ENCODE measurements at regions not wholly inside any gene's neighbourhood (a gene's known extent, or its start where the extent isn't known, plus 50 kb on each side); places are given as distances from the start of the nearest gene placed in this dataset.

DNA sequence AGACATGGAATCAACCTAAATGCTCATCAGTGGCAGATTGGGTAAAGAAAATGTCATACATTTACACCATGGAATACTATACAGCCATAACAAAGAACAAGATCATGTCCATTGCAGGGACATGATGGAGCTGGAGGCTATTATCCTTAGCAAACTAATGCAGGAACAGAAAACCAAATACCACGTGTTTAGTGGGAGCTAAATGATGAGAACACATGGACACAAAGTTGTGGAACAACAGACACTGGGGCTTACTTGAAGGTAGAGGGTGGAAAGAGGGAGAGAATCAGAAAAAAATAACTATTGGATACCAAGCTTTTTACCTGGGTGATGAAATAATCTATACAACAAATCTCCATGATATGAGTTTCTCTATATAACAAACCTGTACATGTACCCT, 701.3 kb downstream of the TBC1D32 start:
- no peak for TF ChIP-seq POLR2A (IDR thresholded peaks at IDR 0.05)
- TF ChIP-seq, protein P1, sequence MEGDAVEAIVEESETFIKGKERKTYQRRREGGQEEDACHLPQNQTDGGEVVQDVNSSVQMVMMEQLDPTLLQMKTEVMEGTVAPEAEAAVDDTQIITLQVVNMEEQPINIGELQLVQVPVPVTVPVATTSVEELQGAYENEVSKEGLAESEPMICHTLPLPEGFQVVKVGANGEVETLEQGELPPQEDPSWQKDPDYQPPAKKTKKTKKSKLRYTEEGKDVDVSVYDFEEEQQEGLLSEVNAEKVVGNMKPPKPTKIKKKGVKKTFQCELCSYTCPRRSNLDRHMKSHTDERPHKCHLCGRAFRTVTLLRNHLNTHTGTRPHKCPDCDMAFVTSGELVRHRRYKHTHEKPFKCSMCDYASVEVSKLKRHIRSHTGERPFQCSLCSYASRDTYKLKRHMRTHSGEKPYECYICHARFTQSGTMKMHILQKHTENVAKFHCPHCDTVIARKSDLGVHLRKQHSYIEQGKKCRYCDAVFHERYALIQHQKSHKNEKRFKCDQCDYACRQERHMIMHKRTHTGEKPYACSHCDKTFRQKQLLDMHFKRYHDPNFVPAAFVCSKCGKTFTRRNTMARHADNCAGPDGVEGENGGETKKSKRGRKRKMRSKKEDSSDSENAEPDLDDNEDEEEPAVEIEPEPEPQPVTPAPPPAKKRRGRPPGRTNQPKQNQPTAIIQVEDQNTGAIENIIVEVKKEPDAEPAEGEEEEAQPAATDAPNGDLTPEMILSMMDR (IDR thresholded peaks at IDR 0.05), result no peak
- DNase-seq, result no peak
- Histone ChIP-seq H3K4me3 (no peak overlapping the region), H3K27me3 (no peaks in the 10 kb centered on the region), H3K9me3 (no peaks in the 10 kb centered on the region), H3K4me1 (no peaks in the 10 kb centered on the region), H3K27ac (no peak overlapping the region), H3K36me3 (no peaks in the 10 kb centered on the region)

DNA sequence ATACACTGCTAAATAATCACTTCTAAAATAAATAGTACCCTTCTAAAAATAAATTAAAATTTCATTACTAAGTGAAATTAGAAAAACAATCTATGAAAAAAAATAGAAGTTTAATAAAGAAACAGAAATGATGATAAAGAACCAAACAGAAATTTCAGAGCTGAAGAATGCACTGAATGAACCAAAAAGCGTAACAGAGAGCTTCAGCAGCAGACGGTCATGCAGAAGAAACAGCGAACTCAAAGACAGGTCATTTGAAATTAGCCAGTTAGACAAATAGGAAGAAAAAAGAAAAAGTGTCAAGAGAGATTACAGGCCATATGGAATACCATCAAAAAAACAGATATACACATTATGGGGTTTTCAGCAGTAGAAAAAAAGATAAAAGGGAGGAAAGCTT, 706.7 kb downstream of the TBC1D32 start:
- no peak for DNase-seq
- TF ChIP-seq, protein P1 (IDR thresholded peaks at IDR 0.05), result no peak
- TF ChIP-seq POLR2A (IDR thresholded peaks at IDR 0.05), result no peak
- H3K27ac ChIP-seq, result no peak overlapping the region
- no peaks in the 10 kb centered on the region for H3K4me1 ChIP-seq
- no peak overlapping the region for H3K4me3 ChIP-seq
- no peaks in the 10 kb centered on the region for H3K27me3 ChIP-seq
- H3K9me3 ChIP-seq, result no peaks in the 10 kb centered on the region
- no peaks in the 10 kb centered on the region for H3K36me3 ChIP-seq

GRCh38 chr6:120622127-120622631, 712.1 kb downstream of the TBC1D32 start:
- H3K4me3 ChIP-seq, result no peak overlapping the region
- no peak for TF ChIP-seq POLR2A (IDR thresholded peaks at IDR 0.05)
- TF ChIP-seq, protein P1 (IDR thresholded peaks at IDR 0.05), result no peak

GRCh38 chr6:120620900-120621299, 713.4 kb downstream of the TBC1D32 start:
- Histone ChIP-seq H3K4me3 (no peak overlapping the region), H3K9me3 (no peaks in the 10 kb centered on the region), H3K36me3 (no peaks in the 10 kb centered on the region), H3K4me1 (no peaks in the 10 kb centered on the region), H3K27ac (no peak overlapping the region), H3K27me3 (no peaks in the 10 kb centered on the region)
- DNase-seq, result no peak
- TF ChIP-seq POLR2A (IDR thresholded peaks at IDR 0.05), result no peak
- TF ChIP-seq, protein P1 (IDR thresholded peaks at IDR 0.05), result no peak

More at GRCh38 chr6:120622127-120622631, 712.1 kb downstream of the TBC1D32 start:
- H3K4me1 ChIP-seq, result no peaks in the 10 kb centered on the region
- DNase-seq, result no peak
- H3K9me3 ChIP-seq, result no peaks in the 10 kb centered on the region
- H3K27me3 ChIP-seq, result no peaks in the 10 kb centered on the region
- H3K27ac ChIP-seq, result no peak overlapping the region
- H3K36me3 ChIP-seq, result no peaks in the 10 kb centered on the region

DNA sequence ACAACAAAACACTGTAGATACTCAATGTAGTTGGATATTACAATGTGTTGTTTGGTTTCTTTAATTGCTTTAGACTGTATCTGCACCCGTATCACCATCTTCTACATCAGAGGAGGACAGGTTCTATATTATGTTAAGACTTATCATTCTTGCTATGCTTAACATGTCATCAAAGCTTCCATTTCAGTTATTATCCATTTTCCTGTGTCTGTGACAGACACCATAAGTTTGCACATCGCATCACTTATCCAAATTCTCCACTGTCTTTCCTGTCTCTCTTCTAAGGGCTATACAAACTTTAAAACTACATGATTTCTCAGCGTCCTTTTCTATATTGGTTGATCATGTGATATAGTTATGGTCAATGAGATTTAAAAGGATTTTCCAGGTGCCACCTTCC, 719.0 kb downstream of the TBC1D32 start:
- TF ChIP-seq POLR2A (IDR thresholded peaks at IDR 0.05), result no peak
- TF ChIP-seq, protein P1 (IDR thresholded peaks at IDR 0.05), result no peak
- Histone ChIP-seq H3K27me3 (no peaks in the 10 kb centered on the region), H3K27ac (no peak overlapping the region), H3K36me3 (no peaks in the 10 kb centered on the region), H3K9me3 (no peaks in the 10 kb centered on the region), H3K4me1 (no peaks in the 10 kb centered on the region), H3K4me3 (no peak overlapping the region)
- no peak for DNase-seq

GRCh38 chr6:120614723-120615122, 719.6 kb downstream of the TBC1D32 start:
- Histone ChIP-seq H3K4me1 (no peaks in the 10 kb centered on the region), H3K27ac (no peak overlapping the region), H3K36me3 (no peaks in the 10 kb centered on the region), H3K27me3 (no peaks in the 10 kb centered on the region), H3K9me3 (no peaks in the 10 kb centered on the region), H3K4me3 (no peak overlapping the region)
- no peak for DNase-seq
- TF ChIP-seq, protein P1 (IDR thresholded peaks at IDR 0.05), result no peak
- no peak for TF ChIP-seq POLR2A (IDR thresholded peaks at IDR 0.05)

All from Peyer's patch (tissue), 4 donors.